ENCODE measurements at regions not wholly inside any gene's neighbourhood (a gene's known extent, or its start where the extent isn't known, plus 50 kb on each side); places are given as distances from the start of the nearest gene placed in this dataset.
"Not testable (repeated sequence)": the region's sequence is repeated elsewhere in the genome, so short reads cannot be mapped to it uniquely, and the experiment has no call there.

GRCh38 chr13:19056984-19057490, 124.6 kb downstream of the TUBA3C start:
- Mint-ChIP-seq H3K27me3 (no peaks in the 10 kb centered on the region), H3K9me3 (peaks cover 8% of the 10 kb centered on the region), H3K4me1 (no peaks in the 10 kb centered on the region), H3K4me3 (no peak overlapping the region), H3K27ac (no peak overlapping the region), H3K36me3 (no peaks in the 10 kb centered on the region)
- CTCF ChIA-PET, result no interaction called here
- no peak for DNase-seq

GRCh38 chr13:19056355-19056880, 125.2 kb downstream of the TUBA3C start:
- CTCF ChIA-PET, result no interaction called here
- peaks cover 7% of the 10 kb centered on the region for H3K9me3 Mint-ChIP-seq
- no peaks in the 10 kb centered on the region for H3K36me3 Mint-ChIP-seq
- no peaks in the 10 kb centered on the region for H3K4me1 Mint-ChIP-seq
- no peak for DNase-seq
- no peak overlapping the region for H3K27ac Mint-ChIP-seq
- H3K27me3 Mint-ChIP-seq, result no peaks in the 10 kb centered on the region
- H3K4me3 Mint-ChIP-seq, result no peak overlapping the region

- H3K36me3 Mint-ChIP-seq, result no peaks in the 10 kb centered on the region
- H3K27ac Mint-ChIP-seq, result no peak overlapping the region
- H3K4me1 Mint-ChIP-seq, result no peaks in the 10 kb centered on the region
- DNase-seq, result no peak
- CTCF ChIA-PET, result no interaction called here
- no peaks in the 10 kb centered on the region for H3K27me3 Mint-ChIP-seq
- no peak overlapping the region for H3K4me3 Mint-ChIP-seq
- peaks cover 12% of the 10 kb centered on the region for H3K9me3 Mint-ChIP-seq
These were observed 126.0 kb downstream of the TUBA3C start for GRCh38 chr13:19055611-19056010.

GRCh38 chr13:19053561-19053960, 128.1 kb downstream of the TUBA3C start:
- Mint-ChIP-seq H3K4me1 (no peaks in the 10 kb centered on the region), H3K36me3 (no peaks in the 10 kb centered on the region), H3K27ac (no peak overlapping the region), H3K27me3 (no peaks in the 10 kb centered on the region), H3K4me3 (no peak overlapping the region), H3K9me3 (peaks cover 12% of the 10 kb centered on the region)
- CTCF ChIA-PET, result no interaction called here
- DNase-seq, result no peak

GRCh38 chr13:19052931-19053330, 128.7 kb downstream of the TUBA3C start:
- no peaks in the 10 kb centered on the region for H3K36me3 Mint-ChIP-seq
- DNase-seq, result no peak
- H3K4me3 Mint-ChIP-seq, result no peak overlapping the region
- H3K27me3 Mint-ChIP-seq, result no peaks in the 10 kb centered on the region
- H3K9me3 Mint-ChIP-seq, result peaks cover 12% of the 10 kb centered on the region
- H3K27ac Mint-ChIP-seq, result no peak overlapping the region
- CTCF ChIA-PET, result no interaction called here
- H3K4me1 Mint-ChIP-seq, result no peaks in the 10 kb centered on the region

GRCh38 chr13:19052180-19052579, 129.4 kb downstream of the TUBA3C start:
- no peak for DNase-seq
- H3K4me1 Mint-ChIP-seq, result no peaks in the 10 kb centered on the region
- H3K4me3 Mint-ChIP-seq, result no peak overlapping the region
- H3K9me3 Mint-ChIP-seq, result peaks cover 12% of the 10 kb centered on the region
- CTCF ChIA-PET, result no interaction called here
- H3K27ac Mint-ChIP-seq, result no peak overlapping the region
- H3K27me3 Mint-ChIP-seq, result no peaks in the 10 kb centered on the region
- no peaks in the 10 kb centered on the region for H3K36me3 Mint-ChIP-seq

GRCh38 chr13:19050901-19051300, 130.7 kb downstream of the TUBA3C start:
- CTCF ChIA-PET, result no interaction called here

GRCh38 chr13:19049624-19050023, 132.0 kb downstream of the TUBA3C start:
- peaks cover 12% of the 10 kb centered on the region for H3K9me3 Mint-ChIP-seq
- H3K27me3 Mint-ChIP-seq, H3K4me1 Mint-ChIP-seq, CTCF ChIA-PET, H3K27ac Mint-ChIP-seq, H3K4me3 Mint-ChIP-seq, H3K36me3 Mint-ChIP-seq, DNase-seq: not testable (repeated sequence)

More at GRCh38 chr13:19050901-19051300, 130.7 kb downstream of the TUBA3C start:
- Mint-ChIP-seq H3K4me1 (no peaks in the 10 kb centered on the region), H3K36me3 (no peaks in the 10 kb centered on the region), H3K27ac (no peak overlapping the region), H3K9me3 (peaks cover 12% of the 10 kb centered on the region), H3K27me3 (no peaks in the 10 kb centered on the region), H3K4me3 (no peak overlapping the region)
- DNase-seq, result no peak

- no peak for DNase-seq
- Mint-ChIP-seq H3K27ac (no peak overlapping the region), H3K9me3 (peaks cover 12% of the 10 kb centered on the region), H3K4me1 (no peaks in the 10 kb centered on the region), H3K4me3 (no peak overlapping the region), H3K36me3 (no peaks in the 10 kb centered on the region), H3K27me3 (no peaks in the 10 kb centered on the region)
- CTCF ChIA-PET, result no interaction called here
These were observed 133.2 kb downstream of the TUBA3C start for GRCh38 chr13:19048381-19048780.

- H3K27me3 Mint-ChIP-seq, result no peaks in the 10 kb centered on the region
- H3K27ac Mint-ChIP-seq, result no peak overlapping the region
- CTCF ChIA-PET, result no interaction called here
- no peaks in the 10 kb centered on the region for H3K36me3 Mint-ChIP-seq
- no peaks in the 10 kb centered on the region for H3K9me3 Mint-ChIP-seq
- no peaks in the 10 kb centered on the region for H3K4me1 Mint-ChIP-seq
- no peak for DNase-seq
- no peak overlapping the region for H3K4me3 Mint-ChIP-seq
These were observed 158.5 kb downstream of the TUBA3C start for GRCh38 chr13:19023115-19023514.

- no peaks in the 10 kb centered on the region for H3K27me3 Mint-ChIP-seq
- H3K27ac Mint-ChIP-seq, result no peak overlapping the region
- no peak overlapping the region for H3K4me3 Mint-ChIP-seq
- no peaks in the 10 kb centered on the region for H3K36me3 Mint-ChIP-seq
- DNase-seq, result no peak
- no peaks in the 10 kb centered on the region for H3K9me3 Mint-ChIP-seq
- no peaks in the 10 kb centered on the region for H3K4me1 Mint-ChIP-seq
- CTCF ChIA-PET, result no interaction called here
These were observed 160.6 kb downstream of the TUBA3C start for GRCh38 chr13:19020988-19021387.

- Mint-ChIP-seq H3K4me1 (peaks cover 12% of the 10 kb centered on the region), H3K9me3 (peaks cover 14% of the 10 kb centered on the region), H3K4me3 (no peak overlapping the region), H3K36me3 (no peaks in the 10 kb centered on the region), H3K27me3 (no peaks in the 10 kb centered on the region), H3K27ac (peak overlapping the region; percentile 77)
- CTCF ChIA-PET, result no interaction called here
- DNase-seq, result peak; percentile 32
These were observed 183.2 kb downstream of the TUBA3C start for GRCh38 chr13:18998389-18998788.

- no peaks in the 10 kb centered on the region for H3K27me3 Mint-ChIP-seq
- H3K27ac Mint-ChIP-seq, result no peak overlapping the region
- no peaks in the 10 kb centered on the region for H3K36me3 Mint-ChIP-seq
- no peak overlapping the region for H3K4me3 Mint-ChIP-seq
- CTCF ChIA-PET, result no interaction called here
- no peak for DNase-seq
- peaks cover 20% of the 10 kb centered on the region for H3K9me3 Mint-ChIP-seq
- peaks cover 12% of the 10 kb centered on the region for H3K4me1 Mint-ChIP-seq
These were observed 185.0 kb downstream of the TUBA3C start for GRCh38 chr13:18996627-18997051.

- H3K36me3 Mint-ChIP-seq, result no peaks in the 10 kb centered on the region
- DNase-seq, result no peak
- peaks cover 20% of the 10 kb centered on the region for H3K9me3 Mint-ChIP-seq
- H3K4me1 Mint-ChIP-seq, result peaks cover 12% of the 10 kb centered on the region
- no peaks in the 10 kb centered on the region for H3K27me3 Mint-ChIP-seq
- no peak overlapping the region for H3K4me3 Mint-ChIP-seq
- H3K27ac Mint-ChIP-seq, result no peak overlapping the region
- CTCF ChIA-PET, result no interaction called here
These were observed 185.4 kb downstream of the TUBA3C start for GRCh38 chr13:18996221-18996620.

GRCh38 chr13:18995259-18995873, 186.3 kb downstream of the TUBA3C start:
- no peak for DNase-seq
- no peaks in the 10 kb centered on the region for H3K27me3 Mint-ChIP-seq
- H3K4me3 Mint-ChIP-seq, result no peak overlapping the region
- peaks cover 12% of the 10 kb centered on the region for H3K4me1 Mint-ChIP-seq
- CTCF ChIA-PET, result no interaction called here
- no peak overlapping the region for H3K27ac Mint-ChIP-seq
- no peaks in the 10 kb centered on the region for H3K36me3 Mint-ChIP-seq
- H3K9me3 Mint-ChIP-seq, result peaks cover 20% of the 10 kb centered on the region

Data from activated naive CD4-positive, alpha-beta T cell treated with anti-CD3 and anti-CD28 coated beads, Interleukin-2, amount 10 ng/mL, durations not matched to agents 7 days and 5 days (primary cell).